Heart right ventricle (tissue), 16 donors: ENCODE measurements at regions not wholly inside any gene's neighbourhood (a gene's known extent, or its start where the extent isn't known, plus 50 kb on each side); places are given as distances from the start of the nearest gene placed in this dataset.

Experiments used
- ATAC-seq, 8 donors: fragments of 200-7000 bp; cut with Tn5 transposase; one replicate each; pipeline ENCODE4 v1.9.1; 2020; ENCODE audit warnings: mild to moderate bottlenecking in 8 of 8, moderate library complexity in 8 of 8, moderate number of reproducible peaks in 1 of 8
- DNase-seq, 2 donors: peaks; one replicate each; pipeline ENCODE4 v3.0.0-alpha.2; 2020
- H3K27ac ChIP-seq, 10 donors: fragments of 200-600 bp; sonication (generic) in 2 of 10; one replicate each; pipeline versions ENCODE4 v1.5.0 to v1.8.0; 2020 to 2022; ENCODE audit warnings: mild to moderate bottlenecking in 3 of 10
- H3K27me3 ChIP-seq, 7 donors: fragments of 200-600 bp; one replicate each; pipeline ENCODE4 v1.8.0; 2021 to 2022; ENCODE audit warnings: mild to moderate bottlenecking in 2 of 7
- H3K36me3 ChIP-seq, 9 donors: fragments of 200-600 bp; sonication (generic) in 1 of 9; one replicate each; pipeline versions ENCODE4 v1.5.0 to v1.8.0; 2020 to 2022; ENCODE audit warnings: mild to moderate bottlenecking in 2 of 9
- H3K4me1 ChIP-seq, 9 donors: fragments of 200-600 bp; sonication (generic) in 1 of 9; one replicate each; pipeline versions ENCODE4 v1.5.0 to v1.8.0; 2020 to 2022; ENCODE audit warnings: mild to moderate bottlenecking in 4 of 9
- H3K4me3 ChIP-seq, 10 donors: fragments of 200-600 bp; sonication (generic) in 2 of 10; one replicate each; pipeline versions ENCODE4 v1.5.0 to v1.8.0; 2020 to 2022; ENCODE audit warnings: mild to moderate bottlenecking in 7 of 10, moderate library complexity in 2 of 10
- H3K9me3 ChIP-seq, 11 donors: fragments of 200-600 bp in 10 of 11; sonication (generic) in 2 of 11; one replicate each; pipeline versions ENCODE4 v1.5.0 to v1.8.0; 2013 to 2022; ENCODE audit warnings: mild to moderate bottlenecking in 2 of 11, control low read depth in 1 of 11, moderate library complexity in 1 of 11
- WGBS, 2 donors: extraction: QIAGEN DNeasy Blood & Tissue Kit; methylation state at CpG; one replicate each; pipeline ENCODE4 v1.1.7; 2013; ENCODE audit warnings: inconsistent platforms in 1 of 2; 5-methylcytosine and 5-hydroxymethylcytosine counted together
- intact Hi-C, 10 donors: fragments of 100-400 bp; cut with DNase I; formaldehyde crosslinking; loops; one replicate each; pipeline versions ENCODE4 v1.11.1 to v1.14.2; 2022
- TF ChIP-seq, protein P1 (sequence below), 9 donors: fragments of 200-600 bp; sonication (generic) in 2 of 9; IDR thresholded peaks; one replicate each; pipeline versions ENCODE4 v1.5.0 to v1.8.0; 2021 to 2022; ENCODE audit warnings: antibody characterized with exemption in 9 of 9, mild to moderate bottlenecking in 5 of 9, moderate library complexity in 1 of 9
- donor health status: Arrhythmogenic right ventricular cardiomyopathy.
- donor health status: ischemic (EF 13 %, LVEDD 7.1; RV severe dilation, severe dysfunction).
- donor health status: healthy with polysubstance abuse.
- donor health status: DM: no; HTN: yes; CAD: no.
- donor health status: DM: no; HTN: no; CAD: no.
- donor health status: ischemic (EF 25% LVEDD 6.9; RV normal size, moderate dysfunction).
- donor health status: ischemic (EF 25% LVEDD 5.7; RV mildly dilated, moderate dysfunction).
- donor health status: healthy.
- donor health status: DM: yes; HTN: yes; CAD: no.
- donor health status: Ischemic cardiomyopathy.
- donor health status: ischemic (EF 35%, LVEDD 5.7; RV mildly dilated, moderate dysfunction).
- donor health status: nonischemic (EF 11% LVEDD 7.7; RV severe dilation, severe dysfunction).
- donor health status: DM: yes; HTN: yes; CAD: no.
- donor health status: PGD.
- donor health status: ischemic (EF 29% LVEDD 5.4; RV normal size, mild dysfunction).
- donor health status: nonischemic (EF 23%, LVEDD 6.1; RV moderate dilation, normal function).

DNA sequence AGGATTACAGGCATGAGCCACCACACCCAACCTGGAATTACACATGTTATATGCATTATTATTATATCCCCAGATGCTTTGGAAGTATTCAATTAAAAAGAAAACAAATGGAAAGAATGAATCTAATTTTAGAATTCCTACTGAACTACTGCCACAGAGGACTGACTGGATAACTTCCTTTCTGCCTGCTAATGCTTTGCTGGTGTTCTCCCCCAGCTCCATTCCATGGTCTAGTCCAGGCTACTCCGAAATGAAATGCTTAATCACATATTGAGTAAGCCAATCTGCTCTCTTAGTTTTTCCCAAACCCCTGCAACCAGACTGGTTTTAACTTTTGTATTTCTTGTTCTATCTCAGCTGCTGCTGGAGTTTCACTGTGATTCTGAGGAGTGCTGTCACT is 519.1 kb downstream of the SOX11 start:
- intact Hi-C loops, result no loop called here
- ATAC-seq (no peak), DNase-seq (no peak)
- H3K27me3 ChIP-seq, result no peaks in the 10 kb centered on the region
- H3K4me1 ChIP-seq, result peaks cover 0 to 6% (median 0%) of the 10 kb centered on the region in 9 donors
- no peaks in the 10 kb centered on the region for H3K9me3 ChIP-seq
- no peak overlapping the region for H3K4me3 ChIP-seq
- TF ChIP-seq, protein P1, sequence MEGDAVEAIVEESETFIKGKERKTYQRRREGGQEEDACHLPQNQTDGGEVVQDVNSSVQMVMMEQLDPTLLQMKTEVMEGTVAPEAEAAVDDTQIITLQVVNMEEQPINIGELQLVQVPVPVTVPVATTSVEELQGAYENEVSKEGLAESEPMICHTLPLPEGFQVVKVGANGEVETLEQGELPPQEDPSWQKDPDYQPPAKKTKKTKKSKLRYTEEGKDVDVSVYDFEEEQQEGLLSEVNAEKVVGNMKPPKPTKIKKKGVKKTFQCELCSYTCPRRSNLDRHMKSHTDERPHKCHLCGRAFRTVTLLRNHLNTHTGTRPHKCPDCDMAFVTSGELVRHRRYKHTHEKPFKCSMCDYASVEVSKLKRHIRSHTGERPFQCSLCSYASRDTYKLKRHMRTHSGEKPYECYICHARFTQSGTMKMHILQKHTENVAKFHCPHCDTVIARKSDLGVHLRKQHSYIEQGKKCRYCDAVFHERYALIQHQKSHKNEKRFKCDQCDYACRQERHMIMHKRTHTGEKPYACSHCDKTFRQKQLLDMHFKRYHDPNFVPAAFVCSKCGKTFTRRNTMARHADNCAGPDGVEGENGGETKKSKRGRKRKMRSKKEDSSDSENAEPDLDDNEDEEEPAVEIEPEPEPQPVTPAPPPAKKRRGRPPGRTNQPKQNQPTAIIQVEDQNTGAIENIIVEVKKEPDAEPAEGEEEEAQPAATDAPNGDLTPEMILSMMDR (IDR thresholded peaks at IDR 0.05), result no peak
- no peaks in the 10 kb centered on the region for H3K36me3 ChIP-seq
- no peak overlapping the region for H3K27ac ChIP-seq
- 64 to 70% methylated on average over 1 of the region's 1 CpG for WGBS, 2 donors

DNA sequence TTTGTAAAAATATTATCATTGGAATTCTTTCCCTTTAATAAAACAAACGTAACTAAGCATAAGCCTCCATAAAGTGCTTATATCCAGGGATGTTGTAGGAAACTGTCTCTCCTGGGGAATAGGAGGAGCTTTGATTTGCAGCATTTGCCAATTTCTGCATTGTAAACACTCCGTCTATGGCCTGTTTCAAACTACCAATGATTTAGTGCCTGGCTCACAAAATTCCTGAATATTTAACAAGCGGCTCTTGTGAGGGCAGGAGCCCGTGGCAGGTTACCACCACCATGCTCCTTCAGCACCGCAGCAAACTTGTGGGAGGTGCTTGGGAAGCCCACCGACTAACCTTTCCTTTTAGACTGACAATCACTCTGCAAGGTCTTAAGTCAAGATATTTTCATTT is 520.3 kb downstream of the SOX11 start:
- Histone ChIP-seq H3K27me3 (no peaks in the 10 kb centered on the region), H3K9me3 (no peaks in the 10 kb centered on the region), H3K36me3 (no peaks in the 10 kb centered on the region), H3K4me1 (peaks cover 0 to 6% (median 0%) of the 10 kb centered on the region in 9 donors), H3K4me3 (no peak overlapping the region), H3K27ac (no peak overlapping the region)
- no peak for ATAC-seq
- DNase-seq, result no peak
- intact Hi-C loops, result no loop called here
- TF ChIP-seq, protein P1 (IDR thresholded peaks at IDR 0.05), result no peak
- WGBS, 2 donors, result 63 to 76% methylated on average over 6 of the region's 6 CpGs

DNA sequence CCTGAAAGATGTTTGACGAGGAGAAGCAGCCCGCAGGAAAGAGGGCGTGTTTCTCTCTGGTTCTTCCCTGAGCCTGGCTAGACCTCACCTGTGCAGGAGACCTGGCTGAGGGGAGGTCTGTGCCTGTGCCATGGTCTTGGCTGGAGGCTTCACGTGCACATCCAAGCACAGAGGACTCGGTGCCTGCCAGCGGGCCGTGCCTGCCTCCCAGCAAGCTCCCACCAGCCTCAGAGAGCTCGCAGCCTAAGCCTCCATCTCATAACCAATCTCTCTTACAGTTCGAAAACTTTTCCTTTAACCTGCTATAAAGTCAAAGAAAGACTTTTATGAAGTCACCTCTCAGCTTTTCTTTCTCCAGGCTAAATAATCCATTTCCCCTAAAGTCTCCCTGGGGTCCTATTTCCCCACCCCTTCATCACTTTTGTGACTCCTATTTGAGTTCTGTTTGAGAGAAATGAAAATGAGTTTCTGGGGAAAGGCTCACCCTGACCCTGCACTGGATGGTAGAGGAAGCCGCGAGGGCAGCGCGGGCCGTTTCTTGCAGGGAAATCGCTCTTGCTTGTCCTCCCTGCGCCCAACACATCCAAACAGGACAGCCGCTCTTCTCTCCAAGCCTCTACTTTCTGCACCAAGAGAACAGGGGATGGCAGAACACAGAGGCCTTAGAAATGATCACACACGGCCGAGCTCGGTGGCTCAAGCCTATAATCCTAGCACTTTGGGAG is 521.0 kb downstream of the SOX11 start:
- Histone ChIP-seq H3K27me3 (no peaks in the 10 kb centered on the region), H3K9me3 (no peaks in the 10 kb centered on the region), H3K27ac (no peak overlapping the region), H3K4me3 (no peak overlapping the region), H3K36me3 (no peaks in the 10 kb centered on the region), H3K4me1 (peaks cover 0 to 6% (median 0%) of the 10 kb centered on the region in 9 donors)
- ATAC-seq (no peak), DNase-seq (no peak)
- WGBS, 2 donors, result 93 to 94% methylated on average over 20 of the region's 20 CpGs
- intact Hi-C loops, result no loop called here
- TF ChIP-seq, protein P1 (IDR thresholded peaks at IDR 0.05), result no peak

DNA sequence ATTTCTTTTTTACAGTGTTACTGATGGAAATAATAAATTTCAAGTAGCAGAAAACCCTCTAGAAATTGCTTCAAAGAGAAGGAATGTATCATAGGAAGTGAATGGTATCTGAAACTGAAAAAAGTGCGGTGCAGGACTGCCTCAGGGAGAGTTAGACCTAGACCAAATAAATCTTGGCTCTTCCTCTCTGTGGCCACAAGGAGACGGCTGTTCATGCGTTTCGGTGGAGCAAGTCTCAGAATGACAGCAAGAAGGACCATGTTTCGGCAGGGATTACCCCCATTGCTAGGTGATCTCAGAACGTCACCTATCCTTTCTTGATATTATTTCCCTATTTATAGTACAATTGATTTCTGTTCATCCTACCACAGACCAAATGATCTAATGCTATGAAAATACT is 522.3 kb downstream of the SOX11 start:
- H3K4me1 ChIP-seq, result peaks cover 0 to 6% (median 0%) of the 10 kb centered on the region in 9 donors
- intact Hi-C loops, result no loop called here
- H3K36me3 ChIP-seq, result no peaks in the 10 kb centered on the region

More for the DNA sequence above, 522.3 kb downstream of the SOX11 start:
- Histone ChIP-seq H3K27ac (no peak overlapping the region), H3K9me3 (no peaks in the 10 kb centered on the region), H3K27me3 (no peaks in the 10 kb centered on the region), H3K4me3 (no peak overlapping the region)
- DNase-seq (no peak), ATAC-seq (no peak)
- WGBS, 2 donors, result 84% methylated on average over 6 of the region's 6 CpGs
- TF ChIP-seq, protein P1 (IDR thresholded peaks at IDR 0.05), result no peak
